ENCODE measurements at regions not wholly inside any gene's neighbourhood (a gene's known extent, or its start where the extent isn't known, plus 50 kb on each side); places are given as distances from the start of the nearest gene placed in this dataset.

DNA sequence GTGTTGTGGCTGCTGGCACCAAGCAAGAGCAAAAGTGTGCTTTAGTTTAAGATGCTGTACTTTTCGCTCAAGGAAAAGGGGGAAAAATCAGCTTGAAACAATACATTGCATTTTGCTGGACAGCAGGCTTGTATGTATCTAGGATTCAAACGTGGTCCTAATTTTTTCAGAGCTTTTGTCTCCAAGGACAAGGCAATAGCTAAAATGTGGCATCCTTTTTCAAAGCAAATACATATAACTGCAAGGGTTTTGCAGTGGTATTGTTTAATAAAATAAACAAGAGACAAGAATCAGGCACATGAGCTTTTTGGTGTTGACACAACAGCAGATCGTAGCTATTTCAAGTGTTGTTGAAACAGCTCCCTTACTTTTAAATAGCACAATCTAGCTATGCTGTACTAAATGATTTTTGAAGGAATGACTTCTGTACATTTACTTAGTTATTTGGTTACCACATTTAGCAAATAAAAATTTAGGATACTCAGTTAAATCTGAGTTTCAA is 137.0 kb upstream of the HEY2 start:
- TF ChIP-seq, protein P1, sequence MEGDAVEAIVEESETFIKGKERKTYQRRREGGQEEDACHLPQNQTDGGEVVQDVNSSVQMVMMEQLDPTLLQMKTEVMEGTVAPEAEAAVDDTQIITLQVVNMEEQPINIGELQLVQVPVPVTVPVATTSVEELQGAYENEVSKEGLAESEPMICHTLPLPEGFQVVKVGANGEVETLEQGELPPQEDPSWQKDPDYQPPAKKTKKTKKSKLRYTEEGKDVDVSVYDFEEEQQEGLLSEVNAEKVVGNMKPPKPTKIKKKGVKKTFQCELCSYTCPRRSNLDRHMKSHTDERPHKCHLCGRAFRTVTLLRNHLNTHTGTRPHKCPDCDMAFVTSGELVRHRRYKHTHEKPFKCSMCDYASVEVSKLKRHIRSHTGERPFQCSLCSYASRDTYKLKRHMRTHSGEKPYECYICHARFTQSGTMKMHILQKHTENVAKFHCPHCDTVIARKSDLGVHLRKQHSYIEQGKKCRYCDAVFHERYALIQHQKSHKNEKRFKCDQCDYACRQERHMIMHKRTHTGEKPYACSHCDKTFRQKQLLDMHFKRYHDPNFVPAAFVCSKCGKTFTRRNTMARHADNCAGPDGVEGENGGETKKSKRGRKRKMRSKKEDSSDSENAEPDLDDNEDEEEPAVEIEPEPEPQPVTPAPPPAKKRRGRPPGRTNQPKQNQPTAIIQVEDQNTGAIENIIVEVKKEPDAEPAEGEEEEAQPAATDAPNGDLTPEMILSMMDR (IDR thresholded peaks at IDR 0.05) = no peak
- TF ChIP-seq ZFX (IDR thresholded peaks at IDR 0.05; ENCODE audit: borderline replicate concordance) = no peak
